ENCODE measurements at regions not wholly inside any gene's neighbourhood (a gene's known extent, or its start where the extent isn't known, plus 50 kb on each side); places are given as distances from the start of the nearest gene placed in this dataset.

DNA sequence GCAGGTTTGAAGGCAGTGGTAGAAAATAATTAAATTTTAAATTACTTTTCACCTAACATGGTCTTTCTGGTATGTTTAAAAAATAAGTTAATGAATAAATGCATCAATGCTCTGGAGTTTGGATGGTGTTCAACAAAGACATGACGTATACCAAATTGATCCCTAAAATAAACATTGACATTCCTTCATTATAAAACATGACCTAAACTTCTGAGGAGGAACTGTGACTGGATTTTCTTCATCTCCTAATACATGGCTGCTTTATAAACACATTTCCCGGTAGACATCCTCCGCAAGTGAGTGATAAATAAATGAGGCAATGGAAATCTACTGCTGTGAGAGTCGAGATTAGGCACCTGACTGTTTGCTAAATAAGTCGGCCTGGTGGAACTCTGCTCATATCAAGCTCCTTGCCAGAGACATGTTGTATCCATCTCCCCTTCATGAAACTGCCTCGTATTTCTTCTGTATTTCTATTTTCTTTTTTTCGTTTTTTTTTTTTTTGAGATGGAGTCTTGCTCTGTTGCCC is 362.3 kb downstream of the RNF144A start:
- TF ChIP-seq POLR2A (IDR thresholded peaks at IDR 0.05): no peak
- no peak for TF ChIP-seq CTCF (IDR thresholded peaks at IDR 0.05)
